DMS114 treated with DMSO at 0.1 percent for 48 hours (cell line): ENCODE measurements at regions not wholly inside any gene's neighbourhood (a gene's known extent, or its start where the extent isn't known, plus 50 kb on each side); places are given as distances from the start of the nearest gene placed in this dataset.

Experiments
- DNase-seq: peaks from one replicate; lab custom pipeline; 2025; ENCODE audit not compliant: unreplicated experiment; lab: John Stamatoyannopoulos, UW

DNA sequence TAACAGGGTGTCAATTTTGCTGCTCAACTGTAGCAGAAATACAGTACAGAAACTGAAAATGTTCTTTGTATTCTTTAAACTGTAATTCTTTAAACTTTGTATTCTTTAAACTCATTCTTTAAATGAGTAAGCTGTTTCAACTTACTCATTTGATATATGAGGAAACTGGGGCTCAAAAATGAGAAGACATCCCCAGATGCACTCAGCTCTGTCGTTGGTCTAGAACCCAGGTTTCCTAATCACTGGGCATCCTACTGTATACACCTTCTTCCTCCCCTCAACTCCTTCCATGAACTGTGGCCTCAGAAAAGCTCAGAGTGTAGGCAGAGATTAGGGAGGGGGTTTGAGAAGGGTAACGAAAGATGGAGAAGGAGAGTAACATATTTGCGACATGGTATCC is 136.5 kb upstream of the MAST4 start:
- no peak for DNase-seq

DNA sequence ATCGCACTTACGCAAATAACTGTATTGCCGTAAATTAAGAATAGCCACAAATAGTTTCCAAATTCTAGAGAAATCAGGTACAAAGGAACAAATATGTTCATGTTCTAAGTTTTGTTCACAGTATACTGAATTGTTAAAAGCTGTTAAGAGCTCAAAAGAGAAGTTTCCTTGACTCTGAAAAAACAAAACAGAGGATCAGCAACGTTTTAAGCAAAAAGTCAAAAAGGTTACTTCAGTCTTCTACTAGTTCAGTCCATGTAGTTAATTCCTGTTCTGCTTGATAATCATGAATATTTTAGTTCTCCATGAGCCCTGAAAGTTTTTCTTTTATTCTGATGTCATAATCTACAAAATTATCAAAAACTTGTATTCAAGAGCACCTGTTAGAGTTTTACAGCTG is 128.6 kb upstream of the MAST4 start:
- no peak for DNase-seq

DNA sequence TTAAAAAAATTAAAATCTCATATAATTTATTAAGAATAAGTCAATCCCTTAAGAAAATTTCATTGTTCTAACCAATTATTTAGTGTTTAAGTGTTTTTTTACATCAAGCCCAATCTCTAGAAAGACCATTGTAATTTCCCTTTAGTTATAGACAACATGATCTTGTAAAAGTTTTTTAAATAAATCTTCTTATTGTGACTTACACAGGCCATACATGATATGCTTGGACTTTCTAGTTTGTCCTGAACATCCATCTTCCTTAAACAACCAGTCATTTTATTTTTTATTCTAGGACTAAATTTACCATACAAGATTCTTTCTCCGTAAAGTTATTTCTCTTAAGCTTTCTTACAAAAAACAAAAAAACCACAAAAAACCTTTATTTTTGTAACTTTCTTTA is 126.5 kb upstream of the MAST4 start:
- DNase-seq: no peak

DNA sequence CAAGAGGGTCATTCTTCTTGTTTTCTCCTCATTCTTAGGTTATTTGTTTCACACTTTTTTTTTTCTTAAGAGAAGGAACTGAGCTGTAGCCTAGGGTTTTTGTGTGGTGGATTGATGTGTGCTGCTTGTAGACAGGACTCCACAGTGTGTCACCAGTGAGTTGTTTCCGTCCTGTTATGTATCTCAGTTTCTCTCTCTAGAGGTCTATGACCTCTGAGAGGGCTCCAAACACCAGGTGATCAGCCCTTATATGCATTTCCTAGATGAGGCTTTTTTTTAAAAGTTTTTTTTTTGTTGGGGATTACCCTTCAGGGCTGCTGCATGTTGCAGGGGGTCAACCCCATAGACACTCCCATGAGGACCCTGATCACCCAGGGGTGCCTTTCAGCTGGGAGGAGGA is 124.2 kb upstream of the MAST4 start:
- no peak for DNase-seq

DNA sequence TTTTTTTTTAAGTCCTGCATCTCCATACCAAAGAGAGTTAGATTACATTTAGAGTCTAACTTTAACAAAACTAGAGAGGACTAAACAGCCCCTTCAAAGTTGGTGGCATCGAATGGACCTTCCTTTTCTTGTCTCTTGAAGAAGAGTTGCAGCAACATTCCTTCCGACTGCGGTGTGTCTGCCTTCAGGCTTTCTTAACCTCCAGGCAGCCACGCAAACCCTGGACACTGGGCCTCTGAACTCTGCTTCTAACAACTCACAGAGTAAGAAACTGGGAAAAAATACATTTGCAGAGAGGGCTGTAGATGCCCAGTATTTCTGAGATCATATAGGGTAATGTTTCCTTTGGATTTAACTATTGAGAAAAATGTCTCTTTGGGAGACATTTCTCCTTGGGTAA is 120.5 kb upstream of the MAST4 start:
- no peak for DNase-seq

DNA sequence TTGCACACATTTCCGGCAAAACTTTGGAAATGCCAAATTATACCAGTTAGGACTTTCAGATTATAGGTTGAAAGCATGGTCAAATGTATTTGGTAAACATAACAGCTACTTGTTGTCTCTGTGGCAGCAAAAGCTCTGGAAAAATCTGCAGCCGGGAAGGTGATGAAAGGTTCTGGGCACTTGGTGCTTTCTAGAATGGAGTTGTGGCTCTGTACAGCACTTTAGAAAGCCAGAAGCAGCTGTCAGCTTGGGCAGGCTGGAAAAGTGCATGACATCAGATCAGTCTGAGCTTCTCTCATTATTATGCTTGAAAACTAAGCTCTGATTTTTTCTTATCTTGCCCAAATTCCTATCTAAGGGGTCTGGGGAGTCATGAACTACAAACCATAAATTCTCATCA is 118.6 kb upstream of the MAST4 start:
- no peak for DNase-seq

DNA sequence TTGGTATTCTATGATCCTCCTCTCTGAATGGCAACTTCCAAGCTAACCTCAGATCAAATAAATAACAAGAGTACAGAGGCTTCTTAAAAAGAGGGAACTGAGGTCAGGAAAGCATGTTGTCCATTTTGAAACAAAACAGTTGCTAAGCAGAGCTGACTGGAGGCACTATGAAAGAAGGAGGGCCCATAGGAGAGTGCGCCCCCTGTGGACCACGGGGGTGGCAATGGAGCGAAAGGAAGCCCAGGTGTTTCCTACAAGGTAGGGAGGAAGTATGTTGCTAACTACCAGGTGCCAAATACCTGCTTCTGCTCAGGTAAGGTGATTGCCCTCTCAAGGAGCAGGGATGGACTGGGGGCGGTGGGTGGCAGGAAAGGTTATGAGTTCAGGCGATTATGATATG is 101.8 kb upstream of the MAST4 start:
- DNase-seq: no peak

DNA sequence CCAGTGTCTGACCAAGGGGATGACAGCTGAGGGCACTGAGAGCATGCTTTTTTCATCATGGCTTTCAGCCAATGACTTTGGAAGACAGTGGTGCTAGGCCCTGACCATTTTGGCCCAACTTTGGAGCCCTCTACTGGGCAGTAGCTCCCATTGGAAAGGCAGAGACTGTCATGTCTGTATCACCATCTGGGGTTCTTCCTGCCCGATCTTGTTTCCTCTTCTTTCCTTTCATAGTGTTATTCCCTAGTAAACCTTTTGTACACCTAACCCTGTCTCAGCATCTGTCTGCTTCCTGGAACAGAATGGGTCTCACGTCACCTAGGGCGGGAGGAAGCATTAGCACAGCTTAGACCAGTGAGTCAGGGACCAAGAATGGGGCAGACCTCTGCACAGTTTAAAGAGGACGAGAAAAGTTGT is 97.4 kb upstream of the MAST4 start:
- no peak for DNase-seq

DNA sequence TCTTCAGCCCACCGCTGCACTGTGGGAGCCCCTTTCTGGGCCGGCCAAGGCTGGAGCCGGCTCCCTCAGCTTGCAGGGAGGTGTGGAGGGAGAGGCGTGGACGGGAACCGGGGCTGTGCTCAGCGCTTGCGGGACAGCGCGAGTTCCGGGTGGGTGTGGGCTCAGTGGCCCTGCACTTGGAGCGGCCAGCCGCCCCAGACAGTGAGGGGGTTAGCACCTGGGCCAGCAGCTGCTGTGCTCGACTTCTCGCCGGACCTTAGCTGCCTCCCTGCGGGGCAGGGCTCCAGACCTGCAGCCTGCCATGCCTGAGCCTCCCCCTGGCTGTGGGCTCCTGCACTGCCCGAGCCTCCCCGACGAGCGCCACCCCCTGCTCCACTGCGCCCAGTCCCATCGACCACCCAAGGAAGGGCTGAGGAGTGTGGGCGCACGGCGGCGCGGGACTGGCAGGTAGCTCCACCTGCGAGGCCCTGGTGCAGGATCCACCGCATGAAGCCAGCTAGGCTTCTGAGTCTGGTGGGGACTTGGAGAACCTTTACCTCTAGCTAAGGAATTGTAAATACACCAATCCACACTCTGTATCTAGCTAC is 92.9 kb upstream of the MAST4 start:
- no peak for DNase-seq

DNA sequence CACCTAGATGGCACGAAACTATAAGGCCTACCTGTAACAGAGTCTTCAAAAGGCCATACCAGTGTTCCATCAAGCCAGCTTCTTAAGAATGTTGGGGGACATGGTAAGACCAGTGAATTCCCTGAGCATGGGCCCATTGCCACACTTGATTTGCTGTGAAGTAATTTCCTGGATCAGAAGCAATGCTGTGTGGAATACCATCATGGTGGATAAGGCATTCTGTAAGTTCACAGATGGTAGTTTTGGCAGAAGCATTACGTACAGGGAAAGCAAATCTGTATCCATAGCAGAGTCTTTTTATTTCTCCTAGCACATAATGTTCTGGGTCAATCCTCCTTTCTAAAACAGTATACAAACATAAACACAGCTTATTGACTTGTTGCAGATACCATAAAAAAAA is 89.1 kb upstream of the MAST4 start:
- DNase-seq: no peak

DNA sequence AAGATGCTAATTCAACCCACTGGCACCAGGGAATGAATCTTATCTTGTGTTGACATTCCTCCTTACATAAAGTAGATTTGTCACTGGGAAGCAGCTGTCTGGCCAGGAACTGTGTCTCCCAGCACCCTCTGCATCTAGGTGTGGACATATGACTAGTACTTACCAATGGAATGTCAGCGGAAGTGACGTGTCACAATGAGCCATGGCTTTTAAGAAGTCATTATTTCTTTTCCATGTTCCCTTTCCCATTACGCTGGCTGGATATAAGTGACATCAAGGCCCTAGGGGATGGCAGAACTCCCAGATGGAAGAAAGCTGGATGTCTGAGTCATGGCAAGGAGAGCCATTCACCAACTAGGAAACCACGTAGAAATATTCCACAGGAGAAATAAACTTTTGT is 84.7 kb upstream of the MAST4 start:
- DNase-seq: no peak

DNA sequence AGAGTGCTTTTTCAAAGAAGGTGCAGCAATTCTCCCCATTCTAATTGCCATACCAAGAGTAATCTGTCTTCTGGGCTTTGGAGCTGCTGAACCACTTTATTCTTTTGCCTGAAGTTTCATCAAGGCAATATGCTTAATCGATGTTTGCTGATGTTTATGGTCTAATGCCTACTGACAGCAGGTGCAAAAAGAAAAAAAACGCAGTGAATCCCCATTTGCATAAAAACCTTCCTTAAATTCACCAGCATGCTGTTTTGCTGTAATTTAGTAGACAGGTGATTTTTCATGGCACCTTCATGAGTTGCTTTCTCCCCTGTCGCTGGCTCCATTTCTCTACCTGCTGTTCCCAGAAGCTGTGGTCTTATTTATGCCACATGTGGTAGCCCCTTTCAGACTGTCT is 83.1 kb upstream of the MAST4 start:
- no peak for DNase-seq

DNA sequence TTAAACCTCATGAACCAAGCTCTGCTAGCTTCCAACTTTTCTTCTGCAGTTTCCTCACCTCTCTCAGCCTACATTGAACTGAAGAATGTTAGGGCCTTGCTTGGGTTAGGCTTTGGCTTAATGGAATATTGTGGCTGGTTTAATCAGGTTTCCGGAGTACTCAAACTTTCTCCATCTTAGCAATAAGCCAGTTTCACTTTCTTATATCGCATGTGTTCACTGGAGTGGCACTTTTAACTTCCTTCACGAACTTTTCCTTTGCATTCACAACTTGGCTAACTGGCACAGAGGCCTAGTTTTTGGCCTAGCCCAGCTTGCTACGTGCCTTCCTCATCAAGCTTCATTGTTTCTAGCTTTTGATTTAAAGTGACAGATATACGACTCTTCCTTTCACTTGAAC is 81.0 kb upstream of the MAST4 start:
- DNase-seq: no peak

DNA sequence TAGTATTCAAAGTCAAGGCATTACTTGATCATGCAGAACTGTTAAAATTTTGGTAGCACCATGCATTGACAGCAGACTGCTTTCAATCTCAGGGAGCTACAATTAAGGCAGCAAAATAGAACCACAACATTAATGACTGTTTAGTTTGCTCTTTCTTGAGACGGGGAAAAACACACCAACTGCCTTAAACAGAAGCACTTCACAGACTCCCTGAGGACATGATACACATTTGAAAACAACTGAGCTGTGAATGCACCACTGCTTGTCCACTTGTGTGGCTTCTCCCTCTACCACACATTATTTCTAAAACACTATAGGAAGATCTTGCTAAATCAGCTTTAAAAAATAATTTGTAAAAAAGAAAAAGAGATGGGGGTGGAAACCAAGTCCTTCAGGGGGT is 79.6 kb upstream of the MAST4 start:
- DNase-seq: no peak

DNA sequence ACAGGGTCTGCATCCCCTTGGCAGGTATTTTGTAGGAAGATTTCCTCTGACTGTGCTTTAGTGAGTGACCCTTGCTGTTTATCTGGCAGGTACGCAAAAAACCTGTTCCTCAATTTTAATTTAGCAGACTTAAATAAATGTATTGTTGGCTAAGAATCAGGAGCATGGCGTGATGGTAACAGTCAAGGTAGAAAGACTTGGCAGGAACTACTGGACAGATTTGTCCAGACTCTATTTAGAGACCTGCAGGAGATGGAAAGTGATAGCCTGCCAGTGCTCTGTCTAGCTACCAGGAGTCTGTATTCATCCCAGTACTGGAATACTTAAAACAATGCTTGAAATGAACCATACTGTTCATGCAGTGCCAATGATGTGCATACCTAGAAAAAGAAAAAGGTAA is 78.8 kb upstream of the MAST4 start:
- no peak for DNase-seq

DNA sequence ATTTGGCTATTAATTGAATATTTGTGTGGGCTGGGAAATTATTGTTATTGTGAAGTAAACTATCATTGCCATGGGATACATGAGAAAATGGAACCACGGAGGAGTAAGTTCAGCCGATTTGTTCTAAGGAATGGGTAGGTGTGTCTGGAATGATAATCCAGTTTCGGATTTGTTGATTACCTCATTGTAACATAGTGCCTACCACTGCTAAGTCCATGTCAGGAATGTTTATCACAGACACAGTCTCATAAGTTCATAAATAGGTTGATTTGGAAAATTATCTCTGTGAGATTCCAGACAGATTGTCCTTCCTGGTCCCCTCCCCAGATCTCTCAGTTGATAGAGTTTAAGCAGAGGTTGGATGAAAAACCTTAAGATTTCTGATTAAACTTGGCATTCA is 78.1 kb upstream of the MAST4 start:
- no peak for DNase-seq

DNA sequence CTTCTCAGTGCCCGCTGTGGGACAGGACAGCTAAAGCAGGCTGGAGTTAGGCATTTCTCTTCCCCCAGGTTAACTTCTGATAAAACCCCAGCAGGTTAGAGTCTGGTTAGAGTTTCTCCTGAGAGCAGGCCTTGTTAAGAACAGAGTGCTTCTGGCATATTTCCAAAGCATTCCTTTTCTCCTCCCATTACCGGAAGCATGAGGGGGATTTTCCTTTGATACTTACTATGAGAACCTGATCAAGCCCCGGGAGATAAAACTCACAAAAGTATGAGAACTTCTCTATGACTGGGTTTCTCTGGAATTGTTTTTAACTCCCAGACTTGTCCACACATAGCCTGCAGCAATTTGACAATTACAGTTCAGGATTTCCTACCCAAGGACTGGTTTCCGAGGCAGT is 77.4 kb upstream of the MAST4 start:
- DNase-seq: no peak

DNA sequence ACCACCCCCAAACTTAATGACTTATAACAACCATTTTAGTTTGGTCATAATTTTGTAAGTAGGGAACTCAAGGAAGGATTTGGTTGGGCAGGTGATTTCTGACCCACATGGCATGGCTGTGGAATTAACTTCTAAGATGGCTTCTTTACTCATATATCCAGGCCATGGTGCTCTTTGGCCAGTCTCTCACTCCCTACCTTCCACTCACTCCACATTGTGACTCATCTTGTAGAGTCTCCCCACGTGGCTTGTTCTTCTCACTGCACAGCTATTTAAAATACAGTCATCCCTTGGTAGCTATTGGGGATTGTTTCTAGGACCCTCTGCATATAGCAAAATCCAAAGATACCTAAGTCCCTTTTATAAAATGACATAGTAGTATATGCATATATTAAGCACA is 76.6 kb upstream of the MAST4 start:
- DNase-seq: no peak

DNA sequence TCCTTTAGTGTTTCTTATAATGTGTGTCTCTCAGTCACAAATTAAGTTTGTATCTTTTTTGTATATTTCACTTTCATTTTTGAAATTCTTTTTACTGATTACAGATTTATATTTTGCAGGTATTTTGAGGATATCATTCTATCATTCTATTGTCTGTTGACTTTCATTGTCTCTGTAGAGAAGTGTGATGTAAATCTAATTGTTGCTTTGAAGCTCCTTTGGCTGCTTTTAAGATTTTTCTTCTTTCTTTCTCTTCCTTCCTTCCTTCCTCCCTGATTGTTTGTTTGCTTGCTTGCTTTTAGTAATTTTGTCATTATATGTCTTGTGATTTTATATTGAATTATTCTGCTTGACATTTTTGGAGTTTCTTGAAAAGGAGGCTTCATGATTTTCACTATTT is 75.3 kb upstream of the MAST4 start:
- no peak for DNase-seq

DNA sequence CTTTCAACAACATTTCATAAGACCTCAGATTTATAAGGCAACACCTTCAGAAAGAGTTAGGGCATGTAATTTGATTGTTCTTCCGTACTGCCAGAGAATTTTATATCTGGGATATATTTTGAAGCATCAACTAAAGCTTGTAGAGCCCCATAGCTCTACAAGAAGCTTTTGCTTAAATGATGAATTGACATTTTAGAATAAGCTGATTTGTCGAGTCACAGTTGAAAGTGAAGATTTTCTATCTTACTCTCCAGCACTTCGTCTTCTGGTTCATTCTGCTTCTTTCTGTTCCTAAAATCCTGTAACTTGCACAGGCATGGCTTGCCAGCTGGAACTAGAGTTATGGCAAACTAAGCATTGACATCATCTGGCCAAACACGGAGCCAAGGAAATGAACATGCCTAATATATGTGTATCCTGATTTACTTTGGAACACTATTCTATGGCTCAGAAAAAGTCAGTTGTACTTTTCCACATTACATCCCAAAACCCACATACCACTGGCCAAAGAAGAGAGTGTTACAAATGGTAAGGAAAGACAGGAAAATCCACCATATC is 68.6 kb upstream of the MAST4 start:
- no peak for DNase-seq

DNA sequence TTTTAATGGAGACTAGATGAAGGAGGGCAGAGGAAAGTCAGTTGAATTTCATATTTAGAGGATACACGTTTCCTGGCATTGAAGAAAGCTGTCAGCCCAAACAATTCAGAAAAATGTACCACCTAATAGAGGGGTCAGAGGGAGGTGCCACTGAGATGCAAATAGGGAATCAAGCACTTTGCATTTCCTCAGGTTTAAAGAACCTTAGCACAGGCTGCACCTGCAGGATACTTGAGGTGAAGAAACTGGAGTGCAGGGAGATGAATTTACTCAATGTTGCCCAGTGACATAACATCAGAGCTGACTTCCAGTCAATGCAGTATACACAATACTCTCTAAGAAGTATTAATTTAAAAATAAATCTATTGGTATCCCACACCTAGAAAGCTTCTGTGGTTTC is 67.0 kb upstream of the MAST4 start:
- no peak for DNase-seq

DNA sequence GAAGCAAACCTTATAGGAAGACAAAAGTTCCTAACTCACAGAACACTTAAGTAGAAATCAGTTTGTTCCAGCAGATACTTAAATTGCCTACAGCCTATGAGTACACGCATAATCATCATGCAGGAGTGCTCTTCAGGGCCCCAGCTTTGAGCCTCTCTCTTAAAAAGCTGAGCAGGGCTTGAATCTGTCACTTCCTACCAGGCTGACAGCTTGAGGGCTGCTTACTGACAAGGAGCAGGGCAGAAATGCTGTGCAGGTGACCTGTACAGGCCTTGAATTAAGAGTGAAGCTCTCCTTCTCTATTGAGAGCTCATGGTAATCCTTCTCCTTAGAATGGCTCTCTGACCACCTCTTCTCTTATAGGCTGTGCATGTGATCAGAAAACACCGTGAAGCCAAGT is 66.5 kb upstream of the MAST4 start:
- no peak for DNase-seq

DNA sequence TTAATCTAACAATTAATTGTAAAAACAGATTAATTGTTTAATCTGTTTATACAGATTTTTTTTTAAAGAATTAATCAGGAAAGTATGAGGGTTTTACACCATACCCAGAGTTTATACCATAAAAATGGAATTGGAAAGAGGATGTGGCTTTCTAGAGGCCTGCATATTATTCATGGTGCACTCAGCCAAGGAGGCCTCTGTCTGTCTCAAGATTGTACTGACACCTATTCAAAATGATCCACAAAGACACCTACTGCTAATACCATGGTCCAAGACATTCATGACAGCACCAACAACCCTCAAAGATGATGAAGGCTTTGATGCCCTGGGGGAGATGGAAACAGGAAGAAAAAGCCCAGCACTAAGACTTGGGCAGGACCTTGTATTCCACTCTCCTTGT is 58.1 kb upstream of the MAST4 start:
- DNase-seq: no peak

DNA sequence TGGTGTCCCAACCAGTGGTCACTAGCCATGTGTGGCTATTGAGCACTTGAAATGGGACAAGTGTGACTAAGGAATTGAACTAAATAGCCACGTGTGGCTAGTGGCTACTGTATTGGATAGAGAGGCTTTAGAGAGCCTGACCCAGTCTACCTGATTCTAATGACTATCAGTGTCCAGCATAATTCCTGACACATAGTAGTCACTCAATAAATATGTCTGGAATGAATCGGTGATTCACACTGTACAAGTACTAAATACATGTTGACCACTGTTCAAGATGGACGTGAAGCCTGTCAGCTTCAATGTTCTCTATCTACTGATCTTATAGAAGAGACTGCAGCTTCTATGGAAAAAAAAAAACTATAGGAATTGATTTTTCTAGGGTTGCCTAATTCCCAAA is 57.7 kb upstream of the MAST4 start:
- DNase-seq: no peak
